Mesothelial cell of epicardium (in vitro differentiated cells): ENCODE measurements at regions not wholly inside any gene's neighbourhood (a gene's known extent, or its start where the extent isn't known, plus 50 kb on each side); places are given as distances from the start of the nearest gene placed in this dataset.

Experiments
- DNase-seq, 2 experiments: peaks; one replicate each; pipeline ENCODE4 v3.0.0; 2021; ENCODE audit warnings: low spot score in 2 of 2; ENCODE audit not compliant: unreplicated experiment in 2 of 2
- H3K27ac Mint-ChIP-seq: 2 replicates; pipeline ENCODE4 v1.8.0; 2021; ENCODE audit warnings: mixed read lengths
- H3K27me3 Mint-ChIP-seq: 2 replicates; pipeline ENCODE4 v1.8.0; 2021; ENCODE audit warnings: low read depth, mixed read lengths
- H3K36me3 Mint-ChIP-seq: 2 replicates; pipeline ENCODE4 v1.8.0; 2021; ENCODE audit warnings: mixed read lengths
- H3K4me1 Mint-ChIP-seq: 2 replicates; pipeline ENCODE4 v1.8.0; 2021; ENCODE audit warnings: mixed read lengths
- H3K4me3 Mint-ChIP-seq: 2 replicates; pipeline ENCODE4 v1.8.0; 2021; ENCODE audit warnings: mild to moderate bottlenecking, moderate library complexity, mixed read lengths
- H3K9me3 Mint-ChIP-seq: 2 replicates; pipeline ENCODE4 v1.8.0; 2021; ENCODE audit warnings: mixed read lengths
- CTCF ChIP-seq: fragments of 200-600 bp; sonication (generic); IDR thresholded peaks from one replicate; pipeline ENCODE4 v1.5.0; 2021; ENCODE audit warnings: antibody characterized with exemption; ENCODE audit not compliant: unreplicated experiment

DNA sequence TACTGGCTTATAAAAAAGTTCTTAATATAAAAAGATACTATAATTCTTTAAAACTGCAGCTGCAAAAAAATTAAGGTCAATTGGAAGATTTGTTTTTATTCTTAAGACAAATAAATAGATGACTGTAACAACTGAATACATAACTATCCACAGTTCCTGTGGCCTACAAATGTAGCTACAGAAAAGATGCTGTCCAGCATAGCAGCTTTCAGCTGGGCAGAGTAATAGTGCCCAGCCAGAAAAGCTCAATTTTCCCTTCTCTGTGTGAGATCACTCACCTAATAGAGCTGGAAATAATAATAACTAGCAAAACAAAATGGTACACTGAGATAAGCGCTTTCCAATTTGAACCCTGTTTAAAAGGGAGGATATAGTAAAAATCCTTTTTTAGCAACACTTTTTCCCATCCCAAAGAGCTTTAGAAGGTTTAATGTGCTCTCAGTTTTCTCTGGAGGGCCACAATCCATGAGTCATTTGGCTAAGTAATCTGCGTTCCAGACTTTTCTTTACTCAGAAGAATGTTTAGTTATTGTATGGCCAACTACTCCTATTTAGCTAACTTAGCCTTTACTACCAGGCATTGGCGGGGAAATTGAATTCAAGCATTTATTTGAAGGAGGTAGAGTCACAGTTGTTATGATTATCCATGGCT is 158.1 kb upstream of the SLC39A10 start:
- no peaks in the 10 kb centered on the region for H3K36me3 Mint-ChIP-seq
- TF ChIP-seq CTCF, result no peak
- no peak overlapping the region for H3K27ac Mint-ChIP-seq
- H3K4me3 Mint-ChIP-seq, result no peak overlapping the region
- no peaks in the 10 kb centered on the region for H3K27me3 Mint-ChIP-seq
- peaks cover 3% of the 10 kb centered on the region for H3K4me1 Mint-ChIP-seq
- no peak for DNase-seq
- no peaks in the 10 kb centered on the region for H3K9me3 Mint-ChIP-seq

GRCh38 chr2:195498176-195498575 is 158.8 kb upstream of the SLC39A10 start:
- Mint-ChIP-seq H3K36me3 (no peaks in the 10 kb centered on the region), H3K4me1 (peaks cover 3% of the 10 kb centered on the region), H3K27me3 (no peaks in the 10 kb centered on the region), H3K4me3 (no peak overlapping the region), H3K27ac (no peak overlapping the region), H3K9me3 (no peaks in the 10 kb centered on the region)
- no peak for DNase-seq
- TF ChIP-seq CTCF, result no peak

GRCh38 chr2:195496991-195497390 is 160.0 kb upstream of the SLC39A10 start:
- Mint-ChIP-seq H3K27me3 (no peaks in the 10 kb centered on the region), H3K9me3 (no peaks in the 10 kb centered on the region), H3K27ac (no peak overlapping the region), H3K36me3 (no peaks in the 10 kb centered on the region), H3K4me3 (no peak overlapping the region), H3K4me1 (peaks cover 3% of the 10 kb centered on the region)
- DNase-seq, result no peak
- TF ChIP-seq CTCF, result no peak

- Mint-ChIP-seq H3K4me3 (no peak overlapping the region), H3K27ac (no peak overlapping the region), H3K9me3 (no peaks in the 10 kb centered on the region), H3K36me3 (no peaks in the 10 kb centered on the region), H3K27me3 (no peaks in the 10 kb centered on the region), H3K4me1 (peaks cover 7% of the 10 kb centered on the region)
- DNase-seq, result no peak
- no peak for TF ChIP-seq CTCF
Measured at GRCh38 chr2:195495966-195496365, 161.1 kb upstream of the SLC39A10 start.

- H3K27ac Mint-ChIP-seq, result no peak overlapping the region
- no peak overlapping the region for H3K4me3 Mint-ChIP-seq
- no peaks in the 10 kb centered on the region for H3K9me3 Mint-ChIP-seq
- H3K36me3 Mint-ChIP-seq, result no peaks in the 10 kb centered on the region
- H3K27me3 Mint-ChIP-seq, result no peaks in the 10 kb centered on the region
- no peak for DNase-seq
- H3K4me1 Mint-ChIP-seq, result peaks cover 7% of the 10 kb centered on the region
- TF ChIP-seq CTCF, result no peak
Measured at GRCh38 chr2:195495351-195495750, 161.7 kb upstream of the SLC39A10 start.

DNA sequence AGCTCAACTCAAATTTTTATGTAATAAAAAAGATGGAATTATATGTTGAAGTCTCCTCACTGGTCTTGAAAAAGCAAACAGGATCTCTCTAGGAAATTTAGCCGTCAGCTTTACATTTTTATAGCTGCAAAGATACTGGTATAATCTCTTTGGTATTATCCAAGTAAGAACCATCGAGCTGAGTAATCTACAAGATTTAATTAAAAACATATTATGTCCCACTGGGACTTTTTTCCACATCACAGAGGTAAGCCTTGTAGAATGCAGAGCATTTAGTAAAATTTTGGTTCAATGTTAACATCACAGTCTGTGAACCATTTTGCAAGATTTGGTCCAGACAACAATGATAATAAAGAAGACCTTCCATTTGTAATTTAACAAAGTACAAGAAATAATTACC is 162.6 kb upstream of the SLC39A10 start:
- Mint-ChIP-seq H3K36me3 (no peaks in the 10 kb centered on the region), H3K27me3 (no peaks in the 10 kb centered on the region), H3K9me3 (no peaks in the 10 kb centered on the region), H3K27ac (no peak overlapping the region), H3K4me1 (peaks cover 7% of the 10 kb centered on the region), H3K4me3 (no peak overlapping the region)
- DNase-seq, result no peak
- TF ChIP-seq CTCF, result no peak
